CD4-positive, alpha-beta T cell treated with Interleukin-1 beta for 1 hour (primary cell): ENCODE measurements at regions not wholly inside any gene's neighbourhood (a gene's known extent, or its start where the extent isn't known, plus 50 kb on each side); places are given as distances from the start of the nearest gene placed in this dataset.
"Not testable (repeated sequence)": the region's sequence is repeated elsewhere in the genome, so short reads cannot be mapped to it uniquely, and the experiment has no call there.

Experiments
- DNase-seq, 2 donors: peaks; one replicate each; pipeline ENCODE4 v3.0.0-alpha.2; 2020 to 2022

- no peak for DNase-seq
Measured at GRCh38 chr4:71212216-71212615, 126.6 kb upstream of the SLC4A4 start.

- no peak for DNase-seq
Measured at GRCh38 chr4:71214578-71214977, 124.2 kb upstream of the SLC4A4 start.

- no peak for DNase-seq
Measured at GRCh38 chr4:71216316-71216959, 122.4 kb upstream of the SLC4A4 start.

- no peak for DNase-seq
Measured at GRCh38 chr4:71217688-71218087, 121.1 kb upstream of the SLC4A4 start.

- not testable (repeated sequence) for DNase-seq
Measured at GRCh38 chr4:71220848-71221247, 118.0 kb upstream of the SLC4A4 start.

- DNase-seq, result no peak
Measured at GRCh38 chr4:71221510-71222466, 117.0 kb upstream of the SLC4A4 start.

GRCh38 chr4:71222661-71223060 lies 116.2 kb upstream of the SLC4A4 start:
- DNase-seq, result no peak

GRCh38 chr4:71229477-71230270 lies 109.1 kb upstream of the SLC4A4 start:
- DNase-seq, result peak in 1 of 2 donors; percentile 1

DNA sequence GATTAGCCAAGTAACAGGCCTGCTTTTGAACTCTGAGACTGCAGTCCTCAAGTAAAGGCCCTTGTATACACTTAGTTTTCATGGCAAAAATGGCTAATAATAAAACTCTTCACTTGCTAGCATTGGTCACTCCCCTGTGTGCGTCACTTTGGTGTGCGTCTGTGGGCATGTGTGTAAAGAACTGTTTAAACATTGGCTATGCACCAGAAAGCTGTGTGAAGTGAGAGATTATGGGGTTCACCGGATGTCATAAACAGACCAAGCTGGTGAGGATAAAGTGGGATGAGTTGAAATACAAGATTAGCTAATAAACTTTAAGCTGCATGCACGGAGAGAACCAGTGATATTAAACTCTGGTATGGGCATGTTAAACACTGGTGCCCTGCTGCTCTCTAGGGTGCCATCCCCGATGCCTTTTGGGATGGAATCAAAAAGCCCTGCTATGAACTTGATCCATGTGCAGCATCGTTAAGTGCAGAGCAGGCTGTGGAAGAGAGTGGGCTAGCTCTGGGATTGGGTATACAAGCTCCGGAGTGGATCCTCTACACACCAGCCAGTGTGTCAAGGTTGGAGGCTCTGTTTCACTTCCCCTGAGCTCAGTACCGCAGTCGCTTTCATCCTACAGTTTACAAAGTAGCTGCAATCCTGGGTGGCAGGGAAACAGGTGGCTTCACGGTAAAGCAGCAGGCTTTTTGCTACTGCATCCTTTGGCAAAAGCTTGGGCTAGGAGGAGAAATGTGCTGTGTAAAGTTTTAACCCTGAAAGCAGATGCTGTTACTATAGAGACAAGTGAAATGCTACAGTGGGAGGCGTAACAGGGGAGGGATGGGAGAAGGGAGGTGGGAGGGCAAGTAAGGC lies 108.3 kb upstream of the SLC4A4 start:
- DNase-seq, result no peak

GRCh38 chr4:71231129-71232055 lies 107.4 kb upstream of the SLC4A4 start:
- no peak for DNase-seq

DNA sequence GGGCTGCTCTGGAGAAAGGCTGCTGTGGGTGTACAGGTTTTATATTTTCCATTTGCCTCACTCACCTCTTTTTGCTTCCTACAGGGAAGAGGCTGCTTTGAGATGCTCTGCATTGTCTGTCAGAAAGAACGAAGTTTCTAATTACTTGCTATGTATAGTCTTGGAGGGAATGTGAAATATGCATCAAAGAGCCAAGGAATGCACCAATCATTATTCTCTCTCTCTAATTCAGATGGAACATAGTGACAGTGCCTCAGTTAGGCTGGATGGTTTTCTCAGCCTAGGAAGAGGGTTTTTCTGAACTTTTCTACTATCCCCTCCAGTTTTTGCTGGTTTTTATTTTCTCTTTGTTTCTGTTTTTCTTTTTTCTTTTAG lies 106.8 kb upstream of the SLC4A4 start:
- no peak for DNase-seq

DNA sequence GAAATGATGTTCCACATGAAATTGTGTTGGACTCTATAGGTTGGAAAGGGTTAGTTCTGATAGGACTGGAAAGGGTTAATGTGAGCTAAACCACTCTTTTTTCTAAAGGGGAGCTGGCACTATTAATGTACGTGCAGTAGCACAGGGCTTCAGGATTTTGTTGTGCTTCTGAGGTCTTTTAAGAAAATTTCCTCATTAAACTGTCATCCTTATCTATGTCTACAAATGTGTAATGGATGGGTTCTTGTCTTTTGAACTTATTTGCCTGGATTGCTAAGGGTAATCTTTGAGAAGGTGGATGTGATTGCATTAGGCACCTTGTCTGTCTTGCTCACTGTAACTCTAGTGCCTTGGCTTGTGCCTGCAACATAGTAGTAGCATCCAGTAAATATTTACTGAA lies 106.0 kb upstream of the SLC4A4 start:
- no peak for DNase-seq

- no peak for DNase-seq
Measured at GRCh38 chr4:71235311-71236201, 103.3 kb upstream of the SLC4A4 start.

- DNase-seq, result no peak
Measured at GRCh38 chr4:71236226-71236625, 102.6 kb upstream of the SLC4A4 start.

- no peak for DNase-seq
Measured at GRCh38 chr4:71237641-71238040, 101.2 kb upstream of the SLC4A4 start.

DNA sequence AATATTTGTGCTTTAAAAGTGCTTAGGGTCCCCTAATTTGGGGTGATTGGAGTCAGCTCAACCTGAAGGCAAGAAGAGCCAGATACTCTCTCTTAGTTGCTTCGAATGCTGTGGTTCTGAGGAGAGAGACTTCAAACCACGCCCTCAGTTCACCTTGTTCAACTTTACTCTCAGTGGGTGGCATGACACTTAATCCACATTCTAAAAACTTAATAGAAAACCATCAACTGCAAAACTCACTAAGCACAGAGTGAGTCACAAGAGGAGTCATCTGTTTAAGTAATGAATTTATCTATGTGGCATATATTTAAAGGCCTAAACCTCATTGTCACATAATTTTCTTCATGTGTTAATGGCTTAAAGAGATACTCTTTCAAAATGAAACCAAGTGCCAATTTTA lies 99.5 kb upstream of the SLC4A4 start:
- DNase-seq, result no peak

DNA sequence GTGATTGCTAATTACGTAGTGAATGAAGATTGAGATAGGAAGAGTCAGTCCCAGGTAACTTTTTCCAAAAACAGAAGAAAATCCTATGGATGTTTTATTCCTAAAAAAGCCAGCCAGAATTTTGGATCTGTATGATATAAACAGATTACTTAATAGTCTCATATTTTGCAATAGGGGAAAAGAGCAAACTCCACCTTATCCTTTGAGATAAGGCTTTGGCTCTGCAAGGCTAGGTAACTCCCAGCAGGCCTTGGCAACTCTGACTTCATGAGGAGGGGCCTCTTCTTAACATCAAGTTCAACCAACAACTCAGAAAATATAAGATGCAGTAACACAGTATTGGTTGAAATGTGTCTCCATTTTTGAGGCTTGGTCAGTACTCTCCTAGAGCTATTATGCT lies 98.7 kb upstream of the SLC4A4 start:
- no peak for DNase-seq

GRCh38 chr4:71241501-71242288 lies 97.1 kb upstream of the SLC4A4 start:
- no peak for DNase-seq

- DNase-seq, result no peak
Measured at GRCh38 chr4:71243091-71243833, 95.6 kb upstream of the SLC4A4 start.
